ENCODE measurements at regions not wholly inside any gene's neighbourhood (a gene's known extent, or its start where the extent isn't known, plus 50 kb on each side); places are given as distances from the start of the nearest gene placed in this dataset.

- Histone ChIP-seq H2AFZ (no peak overlapping the region), H3K4me1 (peaks cover 8% of the 10 kb centered on the region), H3K9me3 (ENCODE audit: control insufficient read depth, low read length) (no peaks in the 10 kb centered on the region), H3K27me3 (ENCODE audit: control insufficient read depth, insufficient read depth, low read length) (no peaks in the 10 kb centered on the region), H3K4me2 (ENCODE audit: low read length) (no peak overlapping the region), H3K4me3 (ENCODE audit: low read depth, low read length) (no peak overlapping the region), H3K79me2 (no peaks in the 10 kb centered on the region), H3K36me3 (ENCODE audit: control insufficient read depth, insufficient read depth, low read length) (no peaks in the 10 kb centered on the region), H3K9ac (no peak overlapping the region), H3K27ac (no peak overlapping the region)
- TF ChIP-seq CTCF (IDR thresholded peaks at IDR 0.05), result no peak
These were observed 72.6 kb upstream of the NCOR2 start for GRCh38 chr12:124640056-124640455.

- no peaks in the 10 kb centered on the region for H3K36me3 ChIP-seq (ENCODE audit: control insufficient read depth, insufficient read depth, low read length)
- no peaks in the 10 kb centered on the region for H3K27me3 ChIP-seq (ENCODE audit: control insufficient read depth, insufficient read depth, low read length)
- H3K79me2 ChIP-seq, result no peaks in the 10 kb centered on the region
- no peak overlapping the region for H3K27ac ChIP-seq
- peaks cover 8% of the 10 kb centered on the region for H3K4me1 ChIP-seq
- H3K9me3 ChIP-seq (ENCODE audit: control insufficient read depth, low read length), result no peaks in the 10 kb centered on the region
- no peak overlapping the region for H3K4me2 ChIP-seq (ENCODE audit: low read length)
- H3K9ac ChIP-seq, result no peak overlapping the region
- H3K4me3 ChIP-seq (ENCODE audit: low read depth, low read length), result no peak overlapping the region
- TF ChIP-seq CTCF (IDR thresholded peaks at IDR 0.05), result no peak
- H2AFZ ChIP-seq, result no peak overlapping the region
These were observed 71.9 kb upstream of the NCOR2 start for GRCh38 chr12:124639122-124639806.

- TF ChIP-seq CTCF (IDR thresholded peaks at IDR 0.05), result no peak
- H3K4me3 ChIP-seq (ENCODE audit: low read depth, low read length), result no peak overlapping the region
- H3K9ac ChIP-seq, result no peak overlapping the region
- H3K79me2 ChIP-seq, result no peaks in the 10 kb centered on the region
- H3K4me1 ChIP-seq, result peaks cover 8% of the 10 kb centered on the region
- H3K27ac ChIP-seq, result no peak overlapping the region
- no peaks in the 10 kb centered on the region for H3K36me3 ChIP-seq (ENCODE audit: control insufficient read depth, insufficient read depth, low read length)
- peak overlapping the region; percentile 5 for H2AFZ ChIP-seq
- no peaks in the 10 kb centered on the region for H3K9me3 ChIP-seq (ENCODE audit: control insufficient read depth, low read length)
- no peak overlapping the region for H3K4me2 ChIP-seq (ENCODE audit: low read length)
- H3K27me3 ChIP-seq (ENCODE audit: control insufficient read depth, insufficient read depth, low read length), result no peaks in the 10 kb centered on the region
These were observed 70.2 kb upstream of the NCOR2 start for GRCh38 chr12:124637581-124637981.

GRCh38 chr12:124637163-124637562 is 69.8 kb upstream of the NCOR2 start:
- TF ChIP-seq CTCF (IDR thresholded peaks at IDR 0.05), result no peak
- no peak overlapping the region for H3K9ac ChIP-seq
- H3K9me3 ChIP-seq (ENCODE audit: control insufficient read depth, low read length), result no peaks in the 10 kb centered on the region
- H2AFZ ChIP-seq, result no peak overlapping the region
- no peak overlapping the region for H3K27ac ChIP-seq
- no peaks in the 10 kb centered on the region for H3K27me3 ChIP-seq (ENCODE audit: control insufficient read depth, insufficient read depth, low read length)
- H3K4me2 ChIP-seq (ENCODE audit: low read length), result no peak overlapping the region
- peaks cover 8% of the 10 kb centered on the region for H3K4me1 ChIP-seq
- H3K79me2 ChIP-seq, result no peaks in the 10 kb centered on the region
- no peaks in the 10 kb centered on the region for H3K36me3 ChIP-seq (ENCODE audit: control insufficient read depth, insufficient read depth, low read length)
- no peak overlapping the region for H3K4me3 ChIP-seq (ENCODE audit: low read depth, low read length)
